Gastrocnemius medialis (tissue), 4 donors: ENCODE measurements at regions not wholly inside any gene's neighbourhood (a gene's known extent, or its start where the extent isn't known, plus 50 kb on each side); places are given as distances from the start of the nearest gene placed in this dataset.
"Not testable (repeated sequence)": the region's sequence is repeated elsewhere in the genome, so short reads cannot be mapped to it uniquely, and the experiment has no call there.

ENCODE experiments used
- POLR2A ChIP-seq, 2 donors: fragments of 450-650 bp; IDR thresholded peaks; one replicate each; pipeline ENCODE4 v1.6.1; 2017; ENCODE audit warnings: antibody characterized with exemption in 2 of 2, mild to moderate bottlenecking in 2 of 2, moderate library complexity in 2 of 2
- TF ChIP-seq, protein P1 (sequence below), 5 experiments: fragments of 450-650 bp in 3 of 5; fragments of 200-600 bp in 2 of 5; sonication (generic) in 2 of 5; IDR thresholded peaks in 4 of 5; conservative IDR thresholded peaks in 1 of 5; 1 replicate in 4 of 5; 2 replicates in 1 of 5; pipeline ENCODE4 v1.5.1; 2016 to 2019; ENCODE audit warnings: antibody characterized with exemption in 5 of 5, mild to moderate bottlenecking in 3 of 5, moderate library complexity in 3 of 5

DNA sequence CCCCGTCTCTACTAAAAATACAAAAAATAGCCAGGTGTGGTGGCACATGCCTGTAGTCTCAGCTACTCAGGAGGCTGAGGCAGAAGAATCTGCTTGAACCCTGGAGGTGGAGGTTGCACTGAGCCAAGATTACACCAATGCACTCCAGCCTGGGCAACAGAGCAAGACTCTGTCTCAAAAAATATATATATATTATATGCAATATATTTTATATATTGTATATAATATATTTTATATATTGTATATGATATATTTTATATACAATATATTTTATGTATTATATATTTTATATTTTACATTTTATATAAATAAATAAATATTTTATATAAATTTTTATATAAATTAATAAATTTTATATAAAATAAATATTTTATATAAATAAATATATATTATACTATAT lies 140.2 kb upstream of the ATP11B start:
- TF ChIP-seq, protein P1, sequence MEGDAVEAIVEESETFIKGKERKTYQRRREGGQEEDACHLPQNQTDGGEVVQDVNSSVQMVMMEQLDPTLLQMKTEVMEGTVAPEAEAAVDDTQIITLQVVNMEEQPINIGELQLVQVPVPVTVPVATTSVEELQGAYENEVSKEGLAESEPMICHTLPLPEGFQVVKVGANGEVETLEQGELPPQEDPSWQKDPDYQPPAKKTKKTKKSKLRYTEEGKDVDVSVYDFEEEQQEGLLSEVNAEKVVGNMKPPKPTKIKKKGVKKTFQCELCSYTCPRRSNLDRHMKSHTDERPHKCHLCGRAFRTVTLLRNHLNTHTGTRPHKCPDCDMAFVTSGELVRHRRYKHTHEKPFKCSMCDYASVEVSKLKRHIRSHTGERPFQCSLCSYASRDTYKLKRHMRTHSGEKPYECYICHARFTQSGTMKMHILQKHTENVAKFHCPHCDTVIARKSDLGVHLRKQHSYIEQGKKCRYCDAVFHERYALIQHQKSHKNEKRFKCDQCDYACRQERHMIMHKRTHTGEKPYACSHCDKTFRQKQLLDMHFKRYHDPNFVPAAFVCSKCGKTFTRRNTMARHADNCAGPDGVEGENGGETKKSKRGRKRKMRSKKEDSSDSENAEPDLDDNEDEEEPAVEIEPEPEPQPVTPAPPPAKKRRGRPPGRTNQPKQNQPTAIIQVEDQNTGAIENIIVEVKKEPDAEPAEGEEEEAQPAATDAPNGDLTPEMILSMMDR (IDR thresholded peaks at IDR 0.05 in 4 of 5, conservative IDR thresholded peaks at IDR 0.05 in 1 of 5) = not testable (repeated sequence)
- TF ChIP-seq POLR2A (IDR thresholded peaks at IDR 0.05) = not testable (repeated sequence)
